HG03139 (cell line): ENCODE measurements at regions not wholly inside any gene's neighbourhood (a gene's known extent, or its start where the extent isn't known, plus 50 kb on each side); places are given as distances from the start of the nearest gene placed in this dataset.
"Not testable (repeated sequence)": the region's sequence is repeated elsewhere in the genome, so short reads cannot be mapped to it uniquely, and the experiment has no call there.

Experiments
- ATAC-seq: cut with Tn5 transposase; IDR thresholded peaks from one replicate; pipeline ENCODE4 v1.9.1; 2021; ENCODE audit not compliant: unreplicated experiment

- ATAC-seq: not testable (repeated sequence)
Measured at GRCh38 chr6:58347534-58347933, 1030.1 kb downstream of the PRIM2 start.

DNA sequence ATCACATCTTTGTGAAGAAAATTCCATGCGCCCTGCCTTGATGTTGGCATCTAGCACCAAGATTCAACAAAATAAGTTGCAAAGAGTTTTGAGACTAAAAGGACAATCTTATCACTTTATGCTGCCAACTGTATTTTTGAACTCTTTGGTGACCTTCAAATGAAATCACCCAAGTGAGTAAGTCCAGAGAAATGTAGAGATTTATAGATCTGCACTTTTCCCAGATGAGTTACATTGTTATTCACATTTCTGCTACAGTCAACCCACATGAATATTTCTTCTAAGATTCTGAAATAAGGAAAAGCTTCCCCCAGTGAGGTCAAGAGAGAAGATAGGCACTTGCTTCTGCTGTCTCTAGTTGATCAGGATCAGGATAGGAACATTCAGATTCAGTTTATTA is 1034.2 kb downstream of the PRIM2 start:
- ATAC-seq: not testable (repeated sequence)

DNA sequence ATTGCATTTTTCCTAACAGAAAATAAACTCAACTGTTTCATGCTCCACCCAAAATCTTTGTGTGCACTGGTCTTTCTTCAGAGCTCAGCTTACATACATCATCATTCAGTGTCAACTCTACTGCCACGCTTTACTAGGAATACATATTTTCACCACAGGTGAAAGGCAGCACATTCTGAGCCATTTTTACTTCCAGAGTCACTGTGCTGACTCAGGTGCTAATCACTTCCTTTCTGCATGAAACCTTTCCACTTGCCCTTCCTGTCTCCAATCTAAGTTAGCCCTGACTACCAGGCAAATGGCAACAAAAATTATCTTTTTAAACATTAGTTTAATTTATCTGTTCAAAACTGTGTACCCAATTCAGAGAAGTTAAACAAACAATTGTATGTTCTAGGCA is 1041.0 kb downstream of the PRIM2 start:
- ATAC-seq: not testable (repeated sequence)

DNA sequence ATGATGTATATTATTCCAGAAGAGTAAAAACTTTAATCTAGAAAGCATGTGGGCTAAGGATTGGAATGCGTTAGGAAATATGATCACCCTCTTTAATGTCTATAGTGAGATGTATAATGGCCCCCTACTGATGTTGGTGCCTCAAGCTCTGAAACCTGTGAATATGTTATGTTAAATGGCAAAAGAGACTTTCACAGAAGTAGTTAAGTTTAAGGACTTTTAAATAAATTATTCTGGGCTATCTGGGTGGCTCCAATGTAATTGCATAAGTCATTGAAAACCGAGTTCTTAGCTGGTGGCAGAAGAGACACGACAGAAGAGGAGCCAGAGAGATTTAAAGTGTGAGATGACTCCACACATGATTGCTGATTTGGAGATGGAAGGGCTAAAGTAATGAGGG is 1048.4 kb downstream of the PRIM2 start:
- ATAC-seq: not testable (repeated sequence)

GRCh38 chr6:58406659-58407058 is 1089.2 kb downstream of the PRIM2 start:
- ATAC-seq: not testable (repeated sequence)

GRCh38 chr6:58419321-58419720 is 1101.9 kb downstream of the PRIM2 start:
- no peak for ATAC-seq
